ENCODE measurements at regions not wholly inside any gene's neighbourhood (a gene's known extent, or its start where the extent isn't known, plus 50 kb on each side); places are given as distances from the start of the nearest gene placed in this dataset.
"Not testable (repeated sequence)": the region's sequence is repeated elsewhere in the genome, so short reads cannot be mapped to it uniquely, and the experiment has no call there.

DNA sequence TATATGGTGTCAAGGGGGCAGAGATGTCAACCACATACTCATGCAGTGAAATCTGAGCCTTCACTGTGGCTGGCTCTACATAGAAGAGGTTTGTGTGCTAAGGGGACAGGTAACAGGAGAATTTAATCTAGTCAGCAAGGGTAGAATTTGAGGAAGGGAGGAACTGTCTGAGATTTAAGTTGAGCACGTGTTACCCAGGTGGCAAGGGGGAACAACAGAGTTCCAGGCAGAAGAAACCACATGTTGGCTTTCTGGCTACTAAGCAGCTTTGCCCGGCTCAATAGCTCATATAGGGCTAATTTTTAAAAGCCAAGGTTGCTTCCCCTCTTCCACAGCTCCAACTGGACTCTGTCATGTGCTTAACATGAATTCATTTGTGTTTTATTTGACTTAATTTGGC, 397.6 kb downstream of the EDEM1 start:
- intact Hi-C loops (cut with micrococcal nuclease), result no loop called here

DNA sequence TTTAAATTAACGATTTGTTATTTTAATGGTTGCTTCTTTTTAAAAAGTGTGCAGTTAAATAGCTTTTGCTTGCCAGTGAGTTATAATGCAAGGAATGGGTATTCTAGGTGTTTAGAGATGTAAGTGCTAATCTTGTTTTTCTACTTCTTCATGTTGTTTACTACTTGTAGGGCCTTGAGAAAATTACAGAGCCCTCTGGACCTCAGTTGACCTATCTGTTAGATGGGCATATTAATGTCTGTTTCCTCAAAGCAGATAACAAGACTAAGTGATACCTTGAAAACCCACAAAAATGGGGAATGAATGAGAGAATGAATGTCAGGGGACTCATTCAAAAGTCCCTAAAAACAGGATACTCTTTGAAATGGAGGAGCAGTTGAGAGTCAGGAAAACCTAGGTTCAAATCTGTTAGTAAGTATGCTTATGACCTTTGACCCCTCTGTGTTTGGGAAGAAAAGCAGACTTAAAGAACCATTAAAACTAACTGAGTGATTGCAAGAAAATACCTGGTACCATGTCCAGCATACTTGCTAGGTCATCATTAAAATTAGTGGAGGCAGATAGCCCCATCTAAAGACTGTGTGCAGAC, 419.5 kb downstream of the EDEM1 start:
- intact Hi-C loops (cut with micrococcal nuclease), result no loop called here

DNA sequence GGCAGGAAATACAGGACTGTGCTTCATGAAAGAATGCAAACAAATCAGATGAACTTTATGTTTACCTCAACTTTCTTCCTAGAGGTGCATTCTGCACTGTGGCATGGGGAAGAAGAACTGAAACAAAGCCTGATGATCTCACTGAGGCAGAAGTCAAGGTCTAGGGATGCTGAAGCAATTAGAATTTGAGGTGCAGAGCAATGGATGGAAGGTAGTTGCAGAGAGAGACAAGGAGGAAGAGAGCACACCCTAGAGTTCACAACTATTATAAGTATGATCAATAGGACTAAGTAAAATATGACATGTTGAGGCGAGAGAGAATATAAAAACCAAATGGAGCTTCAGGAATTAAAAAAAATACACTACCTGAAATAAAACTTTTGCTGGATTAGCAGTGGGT, 420.1 kb downstream of the EDEM1 start:
- intact Hi-C loops (cut with micrococcal nuclease), result no loop called here

DNA sequence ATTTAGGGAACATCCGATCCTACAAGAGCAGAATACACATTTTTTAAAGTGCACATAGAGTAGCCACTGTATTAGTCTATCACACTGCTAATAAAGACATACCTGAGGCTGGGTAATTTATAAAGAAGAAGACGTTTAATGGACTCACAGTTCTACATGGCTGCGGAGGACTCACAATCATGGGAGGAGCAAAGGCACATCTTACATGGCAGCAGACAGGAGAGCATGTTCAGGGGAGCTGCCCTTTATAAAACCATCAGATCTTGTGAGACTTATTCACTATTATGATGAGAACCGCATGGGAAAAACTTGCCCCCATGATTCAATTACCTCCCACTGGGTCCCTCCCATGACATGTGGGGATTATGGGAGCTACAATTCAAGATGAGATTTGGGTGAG, 421.5 kb downstream of the EDEM1 start:
- intact Hi-C loops (cut with micrococcal nuclease), result not testable (repeated sequence)

DNA sequence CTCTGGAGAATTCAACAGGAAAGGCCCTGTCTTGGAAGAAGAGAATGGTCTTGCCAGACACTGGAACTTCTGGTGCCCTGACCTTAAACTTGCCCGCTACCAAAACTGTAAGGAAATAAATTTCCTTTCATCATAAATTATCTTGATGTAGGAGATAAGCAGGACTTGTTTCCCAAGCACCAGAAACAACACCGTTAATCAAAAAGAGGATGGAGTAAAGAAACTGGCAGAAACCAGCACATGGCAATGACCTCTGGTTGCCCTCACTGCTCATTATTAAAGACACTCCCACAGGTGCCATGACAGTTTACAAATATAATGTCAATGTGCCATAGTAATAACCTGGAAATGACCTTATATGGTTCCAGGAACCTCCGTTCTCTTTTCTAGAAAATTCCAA, 426.1 kb downstream of the EDEM1 start:
- intact Hi-C loops (cut with micrococcal nuclease), result no loop called here

DNA sequence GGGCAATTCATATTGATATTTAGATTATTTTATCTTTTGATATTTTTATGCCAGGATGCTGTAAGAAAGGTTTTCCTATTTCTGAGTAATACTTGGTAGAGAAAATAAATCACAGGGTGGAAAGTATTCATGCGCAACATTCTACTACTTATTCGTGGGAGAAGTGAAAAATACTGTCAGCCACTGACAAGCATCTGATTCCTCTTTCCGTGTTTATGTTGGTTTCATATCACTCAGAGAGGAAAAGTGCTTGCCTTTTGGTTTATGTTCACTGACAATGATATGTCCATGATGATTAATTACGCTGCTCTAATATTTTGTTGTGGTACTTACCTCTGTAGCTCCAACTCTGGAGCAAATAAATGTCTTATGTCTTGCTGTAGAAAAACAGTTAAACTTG, 429.4 kb downstream of the EDEM1 start:
- intact Hi-C loops (cut with micrococcal nuclease), result no loop called here

DNA sequence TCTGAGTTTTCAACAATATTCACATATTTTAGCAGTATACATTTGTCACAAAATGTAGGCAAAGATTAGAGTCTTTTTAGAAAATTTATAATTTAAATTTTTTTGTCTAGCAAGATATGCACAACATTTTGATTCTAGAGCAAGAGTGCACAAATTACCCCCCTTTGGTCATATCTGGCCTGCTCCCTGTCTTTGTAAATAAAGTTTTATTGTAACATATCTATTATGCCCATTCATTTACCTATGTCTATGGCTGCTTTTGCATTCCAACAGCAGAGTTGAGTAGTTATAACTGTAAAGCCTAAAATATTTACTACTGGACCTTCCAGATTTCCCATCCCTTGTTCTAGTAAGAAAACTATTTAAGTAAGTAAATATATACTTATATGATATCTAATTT, 430.7 kb downstream of the EDEM1 start:
- intact Hi-C loops (cut with micrococcal nuclease), result no loop called here

DNA sequence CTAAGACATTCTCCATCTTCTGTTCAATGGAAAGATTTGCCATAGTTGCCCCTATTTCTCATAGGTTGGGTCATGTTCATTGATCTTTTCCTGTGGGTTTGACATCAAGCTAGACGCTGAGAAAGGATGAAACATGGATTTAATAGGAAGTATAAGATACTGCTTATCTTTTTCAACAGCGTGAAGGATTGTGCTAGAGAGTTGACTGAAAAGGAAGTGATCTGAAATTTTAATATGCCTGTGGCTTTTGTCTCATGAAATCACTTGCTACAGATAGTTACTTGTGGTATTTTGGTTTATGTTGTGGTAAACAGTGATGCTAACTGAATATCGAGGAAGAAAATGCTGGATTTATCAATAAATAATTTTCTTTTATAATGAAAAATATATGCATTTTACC, 442.9 kb downstream of the EDEM1 start:
- intact Hi-C loops (cut with micrococcal nuclease), result no loop called here

DNA sequence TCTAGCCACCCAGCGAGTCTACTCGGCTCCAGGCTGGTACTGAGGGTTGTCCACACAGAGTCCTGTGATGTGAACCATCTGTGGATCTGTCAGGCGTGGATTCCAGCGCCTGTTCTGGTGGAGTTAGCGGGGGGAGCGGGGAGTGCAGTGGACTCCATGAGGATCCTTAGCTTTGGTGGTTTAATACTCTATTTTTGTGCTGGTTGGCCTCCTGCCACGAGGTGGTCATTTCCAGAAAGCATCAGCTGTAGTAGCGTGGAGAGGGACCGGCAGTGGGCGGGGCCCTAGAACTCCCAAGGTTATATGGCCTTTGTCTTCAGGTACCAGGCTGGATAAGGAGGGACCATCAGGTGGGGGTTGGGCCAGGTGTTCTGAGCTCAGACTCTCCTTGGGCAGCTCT, 446.5 kb downstream of the EDEM1 start:
- intact Hi-C loops (cut with micrococcal nuclease), result no loop called here

DNA sequence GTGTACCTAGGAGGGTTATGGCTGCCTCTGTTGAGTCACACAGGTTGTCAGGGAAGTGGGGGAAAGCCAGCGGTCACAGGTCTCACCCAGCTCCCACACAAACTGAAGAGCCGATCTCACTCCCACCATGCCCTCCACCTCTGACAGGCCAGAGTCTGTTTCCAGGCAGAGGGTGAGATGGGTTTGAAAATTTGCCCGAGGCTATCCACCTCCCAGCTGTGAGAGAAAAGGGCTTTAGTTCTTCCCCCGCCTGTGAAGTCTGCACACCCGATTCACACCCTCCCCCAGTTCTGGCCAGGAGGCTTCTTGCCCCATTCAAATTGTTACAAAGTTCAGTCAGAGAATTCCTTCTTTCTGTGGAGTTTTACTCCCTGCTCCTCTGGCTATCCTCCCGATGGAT, 446.9 kb downstream of the EDEM1 start:
- intact Hi-C loops (cut with micrococcal nuclease), result no loop called here

DNA sequence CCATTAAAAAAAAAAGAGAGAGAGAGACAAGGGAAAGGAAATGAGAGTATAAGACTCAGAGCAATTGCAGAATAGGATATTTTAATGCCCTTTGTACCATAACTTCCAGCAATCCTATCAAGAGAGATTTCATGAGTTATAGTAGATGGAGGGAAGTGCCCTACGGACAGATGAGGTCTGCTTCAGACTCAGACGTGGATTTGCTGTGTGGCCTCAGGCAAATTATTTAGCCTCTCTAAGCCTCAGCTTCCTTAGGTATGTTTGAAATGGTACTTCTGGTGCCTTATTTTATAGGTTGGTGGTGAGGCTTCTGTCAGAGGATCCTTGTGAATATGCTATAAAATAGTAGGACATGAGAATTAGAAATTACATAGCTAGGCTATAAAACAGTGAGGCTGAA, 448.2 kb downstream of the EDEM1 start:
- intact Hi-C loops (cut with micrococcal nuclease), result no loop called here

DNA sequence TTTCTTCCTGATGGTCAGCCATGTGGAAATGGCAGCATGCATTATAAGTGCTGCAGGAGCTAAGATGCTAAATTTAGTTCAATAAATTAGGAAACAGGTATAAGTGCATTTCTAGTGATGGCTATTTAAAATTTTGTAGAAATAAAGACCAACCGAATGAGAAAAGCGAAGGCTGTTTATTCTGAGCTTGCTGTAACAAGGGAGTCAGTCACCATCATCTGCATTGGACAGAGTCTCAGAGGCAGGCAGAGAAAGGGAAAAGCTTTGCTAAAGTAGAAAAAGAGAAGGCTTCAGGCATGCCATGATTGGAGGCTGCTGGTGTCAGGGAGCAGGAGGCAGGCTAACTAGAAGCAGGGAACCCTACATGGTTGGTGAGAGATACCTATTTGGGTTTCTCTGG, 451.0 kb downstream of the EDEM1 start:
- intact Hi-C loops (cut with micrococcal nuclease), result no loop called here

DNA sequence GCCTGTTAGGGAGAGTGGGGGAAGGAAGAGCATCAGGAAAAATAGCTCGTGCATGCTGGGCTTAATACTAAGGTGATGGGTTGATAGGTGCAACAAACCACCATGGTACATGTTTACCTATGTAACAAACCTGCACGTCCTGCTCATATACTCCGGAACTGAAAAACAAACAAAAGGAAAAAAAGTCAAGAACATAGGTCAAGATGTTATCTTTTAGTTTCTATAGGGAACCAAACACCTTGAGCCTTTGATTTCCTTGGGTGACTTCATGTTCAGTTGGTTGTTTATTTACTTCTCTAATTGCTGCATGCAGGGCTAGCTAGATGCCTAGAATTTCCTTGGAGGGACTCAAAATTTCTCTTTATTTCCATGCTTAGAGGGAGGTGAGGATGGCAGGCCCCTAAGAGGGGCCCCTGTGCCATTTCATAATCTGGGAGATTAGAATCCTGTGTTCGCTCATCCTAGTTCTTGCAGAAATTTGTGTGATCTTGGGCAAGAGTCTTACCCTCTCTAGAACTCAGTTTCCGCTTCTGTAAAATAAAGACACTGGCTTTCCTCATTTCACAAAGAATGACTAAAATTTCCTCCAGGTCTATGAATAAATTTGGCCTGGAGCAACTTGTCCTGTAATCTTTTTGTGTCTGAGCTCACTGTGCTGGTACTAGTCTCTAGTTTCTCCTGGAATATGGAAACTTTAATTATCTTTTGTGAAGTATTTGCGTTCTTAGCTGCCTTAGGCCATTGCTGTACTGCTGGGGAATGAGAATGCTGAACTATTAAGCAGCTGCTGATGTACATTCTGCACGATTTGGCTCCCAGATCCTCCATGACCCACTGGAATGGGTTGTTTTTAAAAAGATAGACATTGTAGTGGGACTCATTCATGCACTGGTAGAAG, 457.5 kb downstream of the EDEM1 start:
- intact Hi-C loops (cut with micrococcal nuclease), result no loop called here

DNA sequence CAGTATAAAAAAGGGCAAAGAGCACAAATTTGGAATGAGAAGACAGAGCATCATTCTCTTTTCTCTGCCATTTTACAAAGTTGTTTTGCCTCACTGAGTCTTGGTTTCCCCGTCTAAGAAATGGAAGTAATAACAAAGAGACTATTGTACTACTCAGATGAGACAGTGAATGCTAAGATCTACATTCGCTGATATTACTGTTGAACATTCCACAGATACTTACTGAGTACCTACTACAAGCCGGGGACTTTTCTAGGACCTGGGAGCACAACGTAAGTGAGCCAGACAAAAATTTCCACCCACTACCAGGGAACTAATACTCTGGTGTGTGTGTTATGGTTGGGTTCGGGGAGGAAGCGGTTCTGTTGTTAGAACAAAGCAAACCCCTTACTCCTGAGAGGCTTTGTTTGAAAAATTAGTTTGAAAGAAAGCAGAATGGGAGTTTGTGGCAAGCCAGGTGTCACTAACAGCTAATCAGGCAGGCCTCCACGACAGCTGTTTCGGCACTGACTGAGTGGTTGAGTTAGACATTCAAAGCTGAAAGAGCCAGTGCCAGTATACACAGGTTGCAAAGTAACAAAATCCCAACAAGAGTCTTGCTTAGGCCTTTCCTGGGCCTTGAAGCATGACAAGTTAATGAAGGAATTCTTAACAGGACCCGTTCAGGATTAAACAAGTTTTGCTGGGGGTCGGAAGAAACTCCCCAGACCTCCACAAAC, 458.3 kb downstream of the EDEM1 start:
- intact Hi-C loops (cut with micrococcal nuclease), result no loop called here

DNA sequence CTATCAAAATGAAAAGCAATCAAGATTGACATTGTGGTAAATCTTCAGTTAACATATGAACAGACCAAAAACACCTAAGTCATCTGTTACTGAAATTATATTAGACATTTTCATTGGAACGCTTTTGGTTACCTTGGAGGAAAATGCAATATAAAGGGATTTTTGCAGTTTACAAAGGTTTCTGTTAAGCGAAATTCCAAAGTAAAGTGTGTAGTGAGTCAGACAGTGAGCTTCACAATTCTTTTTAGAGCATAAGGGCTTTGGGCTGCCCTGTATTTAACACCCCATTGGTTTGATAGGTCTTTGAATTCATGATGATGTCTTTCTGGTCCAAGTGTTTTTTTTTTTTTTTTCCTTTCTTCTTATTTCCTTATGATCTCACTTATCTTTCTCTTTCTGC, 462.8 kb downstream of the EDEM1 start:
- intact Hi-C loops (cut with micrococcal nuclease), result no loop called here

DNA sequence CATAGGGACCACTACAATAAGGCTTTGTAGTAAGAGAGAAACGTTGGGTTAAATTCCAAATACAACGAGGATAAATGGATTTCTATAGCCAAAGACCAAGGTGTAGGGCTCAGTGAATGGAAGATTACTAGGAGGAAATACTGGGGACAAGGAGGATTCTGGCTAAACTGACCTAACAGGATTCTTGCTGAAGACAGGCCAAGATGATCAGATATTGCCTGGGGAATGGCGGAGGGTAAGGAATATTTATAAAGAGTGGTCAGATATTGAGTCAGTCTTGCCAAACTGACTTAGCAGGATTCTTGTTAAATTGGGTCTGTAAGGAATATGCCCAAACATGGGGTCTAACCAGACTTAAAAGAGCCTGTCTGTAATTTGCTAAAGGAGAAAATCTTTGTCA, 463.8 kb downstream of the EDEM1 start:
- intact Hi-C loops (cut with micrococcal nuclease), result no loop called here

DNA sequence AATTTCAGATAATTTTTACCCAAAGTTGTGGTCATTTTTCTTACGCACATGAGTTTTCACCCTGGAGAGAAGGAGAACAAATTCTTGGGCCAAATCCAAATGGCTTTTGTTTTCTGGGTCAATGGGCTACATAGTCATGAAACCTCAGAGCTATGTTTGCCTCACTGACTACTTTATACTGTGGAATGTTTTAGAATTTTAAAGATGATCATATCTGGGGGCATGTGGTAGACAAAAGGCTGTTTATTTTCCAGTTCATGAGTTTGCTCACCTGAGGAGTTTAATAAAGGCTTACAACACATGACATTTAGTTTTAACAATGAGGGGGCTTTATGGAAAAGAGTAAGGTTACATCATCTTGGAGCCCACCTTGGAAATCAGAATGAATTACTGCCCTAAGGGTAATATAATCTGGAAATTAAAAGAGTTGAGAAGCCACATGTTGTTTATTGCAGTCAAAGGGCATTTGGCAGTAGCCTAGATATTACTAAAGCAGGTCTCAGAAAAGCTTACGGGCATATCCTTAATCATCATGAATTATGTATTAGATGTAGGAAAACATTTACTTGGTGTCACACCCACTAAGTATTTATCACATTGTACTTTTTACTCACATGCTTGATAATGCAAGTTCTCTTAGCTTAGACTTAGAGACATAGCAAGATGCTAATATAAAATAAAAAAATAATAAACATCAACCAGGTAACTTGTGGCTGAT, 466.1 kb downstream of the EDEM1 start:
- intact Hi-C loops (cut with micrococcal nuclease), result no loop called here

DNA sequence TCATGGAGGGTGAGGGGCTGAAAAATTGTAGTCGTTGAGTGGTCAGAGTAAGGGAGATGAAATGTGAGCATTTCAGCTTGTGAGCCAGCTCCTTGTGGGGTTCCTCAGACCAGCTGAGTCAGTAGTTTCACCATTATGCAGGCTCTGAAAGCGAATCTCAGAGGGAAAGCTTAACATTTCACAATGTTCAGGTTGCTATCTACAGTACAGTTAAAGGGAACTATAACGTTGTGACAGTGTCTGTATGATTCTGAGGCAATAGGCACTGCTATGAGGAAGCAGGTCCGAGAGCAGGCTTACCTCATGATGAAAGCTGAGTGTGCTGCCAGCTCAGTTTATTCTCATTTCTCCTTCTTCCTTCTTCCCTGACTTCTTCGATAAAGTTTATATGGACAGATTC, 469.6 kb downstream of the EDEM1 start:
- intact Hi-C loops (cut with micrococcal nuclease), result no loop called here

DNA sequence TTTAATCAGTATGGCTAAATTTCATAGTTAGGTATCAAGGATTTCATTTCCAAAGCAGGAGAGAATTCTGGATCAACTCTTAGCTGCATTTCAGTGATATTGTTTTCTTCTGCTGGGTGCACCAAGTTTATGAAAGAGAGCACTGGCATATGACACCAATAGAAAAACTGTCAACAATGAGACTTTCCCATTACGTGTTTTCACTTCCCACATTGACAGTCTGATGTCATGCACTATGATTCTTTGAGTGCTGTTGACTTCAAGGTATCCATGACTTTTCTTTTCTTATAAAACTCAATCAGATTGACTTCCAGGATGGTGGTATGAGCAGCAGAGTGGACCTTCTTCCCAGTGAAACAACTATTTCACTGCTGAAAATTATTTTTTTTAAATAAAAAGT, 476.1 kb downstream of the EDEM1 start:
- intact Hi-C loops (cut with micrococcal nuclease), result no loop called here

DNA sequence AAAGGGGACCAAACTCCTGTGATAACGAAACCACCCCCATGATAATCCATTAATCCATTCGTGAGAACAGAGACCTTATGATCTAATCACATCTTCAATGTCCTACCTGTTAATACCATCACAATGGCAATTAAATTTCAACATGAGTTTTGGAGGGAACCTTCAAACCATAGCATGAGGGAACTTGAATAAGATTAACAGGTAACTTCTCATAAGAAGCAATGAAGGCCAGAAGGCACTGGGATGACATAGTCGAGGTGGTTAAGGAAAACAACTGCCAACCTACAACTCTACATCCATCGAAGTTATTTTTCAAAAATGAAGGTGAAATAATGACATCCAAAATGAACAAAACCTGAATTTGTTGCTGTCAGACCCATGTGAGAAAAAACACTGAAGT, 478.9 kb downstream of the EDEM1 start:
- intact Hi-C loops (cut with micrococcal nuclease), result no loop called here

DNA sequence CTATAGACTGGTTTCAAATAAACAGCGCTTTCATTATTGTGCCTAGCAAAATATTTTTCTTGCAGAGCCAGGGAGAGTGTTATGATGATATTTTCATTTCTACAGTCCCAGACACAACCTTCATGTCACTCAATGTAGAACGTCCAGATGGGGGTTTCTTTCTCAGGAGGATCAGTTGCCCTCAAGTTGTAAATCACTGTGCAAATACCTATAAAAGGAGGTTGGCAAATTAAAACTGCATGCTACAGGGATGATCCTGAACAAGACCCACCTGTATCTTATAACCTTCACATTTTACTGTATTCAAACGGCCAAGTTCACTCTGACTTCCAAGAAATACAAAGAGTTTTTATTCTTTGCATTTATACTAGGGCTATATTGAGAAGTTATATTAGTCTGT, 486.0 kb downstream of the EDEM1 start:
- intact Hi-C loops (cut with micrococcal nuclease), result no loop called here

DNA sequence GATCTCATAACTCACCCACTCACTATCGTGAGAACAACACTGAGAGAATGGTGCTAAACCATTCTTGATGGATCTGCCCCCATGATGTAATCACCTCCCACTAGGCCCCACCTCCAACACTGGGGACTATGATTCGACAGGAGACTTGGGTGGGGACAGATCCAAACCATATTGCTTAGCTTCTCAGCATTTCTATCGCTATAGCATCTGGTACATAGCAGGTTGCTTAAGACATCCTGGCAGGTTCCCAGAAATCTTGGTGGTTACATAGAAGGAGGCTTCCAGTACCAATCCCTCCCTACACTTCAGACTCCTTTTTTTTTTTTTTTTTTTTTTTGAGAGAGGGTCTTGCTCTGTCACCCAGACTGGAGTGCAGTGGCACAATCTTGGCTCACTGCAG, 487.8 kb downstream of the EDEM1 start:
- intact Hi-C loops (cut with micrococcal nuclease), result no loop called here
